ENCODE measurements at regions not wholly inside any gene's neighbourhood (a gene's known extent, or its start where the extent isn't known, plus 50 kb on each side); places are given as distances from the start of the nearest gene placed in this dataset.

GRCh38 chr15:36313021-36313420 lies 266.4 kb upstream of the CDIN1 start:
- TF ChIP-seq POLR2A (IDR thresholded peaks at IDR 0.05) (no peak), CTCF (IDR thresholded peaks at IDR 0.05) (no peak)
